Activated CD4-positive, alpha-beta T cell treated with anti-CD3 and anti-CD28 coated beads, Interleukin-2, amount 50 U/mL, for 24 hours (primary cell): ENCODE measurements at regions not wholly inside any gene's neighbourhood (a gene's known extent, or its start where the extent isn't known, plus 50 kb on each side); places are given as distances from the start of the nearest gene placed in this dataset.
"Not testable (repeated sequence)": the region's sequence is repeated elsewhere in the genome, so short reads cannot be mapped to it uniquely, and the experiment has no call there.

Experiments
- DNase-seq, 2 donors: peaks; one replicate each; pipeline ENCODE4 v3.0.0-alpha.2; 2020; ENCODE audit warnings: low read depth in 1 of 2, low spot score in 1 of 2

DNA sequence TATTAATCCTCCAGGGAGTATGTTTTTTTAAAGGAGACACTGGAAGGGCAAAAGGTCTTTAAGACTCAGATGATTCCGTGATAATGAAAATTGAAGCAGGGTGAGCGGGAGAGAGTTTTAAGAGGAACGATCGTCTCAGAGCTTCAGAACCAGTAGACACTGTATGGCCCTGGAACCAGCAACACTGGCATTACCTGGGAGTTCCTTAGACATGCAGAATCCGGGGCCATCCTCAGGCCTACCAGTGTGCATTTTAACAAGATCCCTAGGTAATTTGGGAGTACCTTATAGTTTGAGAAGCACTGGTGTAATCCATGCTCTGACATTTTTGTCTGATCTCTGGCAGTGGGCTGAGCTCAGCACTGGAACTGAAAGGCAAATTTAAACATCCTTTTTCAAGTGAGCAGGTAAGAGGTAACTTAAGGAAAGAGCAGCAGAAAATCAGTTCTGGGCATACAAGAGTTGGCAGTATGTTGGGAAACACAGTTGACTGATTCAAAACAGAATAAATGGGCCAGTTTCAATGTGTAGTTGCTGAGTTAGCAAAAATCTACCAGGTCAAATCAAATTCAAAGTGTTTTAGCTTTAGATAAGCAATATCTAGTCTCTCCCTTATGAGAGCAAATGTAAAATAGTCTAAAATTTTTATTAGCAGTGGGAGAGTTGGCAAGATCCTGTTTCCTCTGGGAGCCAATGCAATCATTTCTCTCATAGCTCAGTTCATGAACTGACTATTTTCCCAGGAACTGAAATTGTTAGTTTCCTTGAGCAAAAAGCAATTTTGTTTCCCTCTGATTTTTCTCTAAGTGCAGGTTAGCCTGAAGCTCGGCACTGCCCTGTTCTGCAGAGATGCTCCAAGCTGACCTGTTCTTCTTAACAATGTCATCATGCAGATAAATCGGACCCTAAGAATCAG lies 97.2 kb upstream of the ELMO1 start:
- DNase-seq: no peak

DNA sequence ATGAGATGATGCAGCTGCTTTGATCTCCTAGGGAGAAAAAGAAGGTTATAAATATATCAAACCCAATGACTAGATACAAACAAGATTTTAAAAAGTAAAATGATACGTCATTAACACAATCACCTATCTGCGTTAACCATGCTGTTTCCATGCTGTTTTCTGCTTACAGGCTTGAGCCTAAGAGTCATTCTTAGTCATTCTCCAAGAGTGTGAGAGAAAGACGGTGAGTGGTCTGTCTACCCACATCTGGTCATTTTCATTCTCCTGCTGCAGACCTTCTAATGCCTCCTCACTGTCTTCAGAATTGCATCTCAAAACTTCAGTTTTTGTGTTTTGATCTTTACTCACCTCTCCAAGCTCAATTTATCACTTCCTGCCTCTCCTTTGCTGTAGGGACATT lies 98.0 kb upstream of the ELMO1 start:
- no peak for DNase-seq

DNA sequence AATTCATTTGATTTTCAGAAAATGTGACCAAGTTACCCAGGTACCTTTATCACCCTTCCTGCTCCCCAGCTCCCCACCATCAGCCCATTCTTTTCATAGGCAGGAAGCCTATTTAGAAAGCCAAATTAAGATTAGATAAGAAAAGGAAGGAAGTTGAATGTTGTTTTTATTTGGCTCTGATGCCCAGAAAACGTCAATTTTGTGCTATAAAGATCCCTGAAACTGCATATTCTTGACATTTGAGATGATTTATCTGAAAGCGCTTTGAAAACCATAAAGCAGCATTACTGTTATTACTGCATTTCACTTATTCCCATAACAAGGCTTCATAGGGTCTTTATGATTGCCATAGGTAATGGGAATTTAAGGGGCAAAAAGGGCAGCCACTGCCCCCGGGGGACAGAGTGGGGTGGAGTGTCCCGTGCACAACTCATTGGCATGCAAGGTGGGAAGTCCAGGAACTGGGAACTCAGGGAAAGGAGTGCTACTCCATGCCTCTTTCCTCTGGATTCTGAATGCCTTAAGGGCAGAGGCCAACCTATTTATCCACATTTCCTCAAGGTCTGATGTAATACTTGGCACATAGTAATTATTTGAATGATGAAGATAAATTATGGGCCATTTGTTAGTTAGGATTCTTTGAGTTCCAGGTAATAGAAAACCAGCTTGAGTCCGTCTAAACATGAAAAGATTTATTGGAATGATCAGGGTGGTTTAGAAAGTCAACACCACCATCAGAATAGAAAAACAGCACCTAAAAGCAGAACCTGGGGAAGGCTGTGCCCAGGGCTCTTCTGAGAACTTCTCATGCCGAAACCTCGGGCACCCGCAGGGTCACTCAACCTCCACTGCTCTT lies 100.6 kb upstream of the ELMO1 start:
- DNase-seq: no peak

DNA sequence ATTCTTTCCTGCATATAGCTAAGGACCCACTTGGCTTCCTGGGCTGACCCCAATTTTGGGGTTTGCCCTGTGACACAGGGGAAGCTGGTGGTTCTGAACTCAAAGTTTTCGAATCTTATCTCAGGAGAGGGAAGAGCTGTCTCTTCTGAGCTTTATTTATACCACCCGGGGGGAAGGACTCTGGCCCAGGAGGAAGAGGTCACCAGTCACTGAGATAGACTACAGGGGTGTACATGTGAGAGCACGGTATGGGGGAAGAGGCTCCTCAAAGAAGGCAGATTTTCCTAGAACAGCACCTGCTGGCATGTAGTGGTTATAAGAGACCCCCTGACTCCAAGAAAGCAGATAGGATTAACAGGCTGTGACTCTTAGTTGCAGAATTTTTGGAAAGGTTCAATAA lies 101.8 kb upstream of the ELMO1 start:
- no peak for DNase-seq

DNA sequence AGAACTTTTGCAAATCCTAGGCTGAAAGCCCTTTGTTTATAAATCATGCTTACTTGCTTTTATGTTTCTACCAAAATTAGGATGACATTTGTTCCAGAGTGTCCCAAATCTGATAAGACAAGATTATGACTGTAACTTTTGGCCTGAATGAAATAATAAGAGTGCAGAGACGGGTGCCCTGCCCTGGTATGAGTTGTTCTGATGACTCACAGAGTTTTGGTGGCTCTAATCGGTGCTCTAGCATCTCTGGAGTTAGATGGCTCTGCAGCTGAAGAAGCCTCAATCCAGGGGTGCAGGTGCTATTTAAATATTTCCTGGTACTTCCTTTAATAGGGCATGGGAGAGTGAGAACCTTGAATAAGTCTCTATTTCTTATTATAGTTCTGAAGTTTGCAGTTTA lies 102.2 kb upstream of the ELMO1 start:
- DNase-seq: no peak

DNA sequence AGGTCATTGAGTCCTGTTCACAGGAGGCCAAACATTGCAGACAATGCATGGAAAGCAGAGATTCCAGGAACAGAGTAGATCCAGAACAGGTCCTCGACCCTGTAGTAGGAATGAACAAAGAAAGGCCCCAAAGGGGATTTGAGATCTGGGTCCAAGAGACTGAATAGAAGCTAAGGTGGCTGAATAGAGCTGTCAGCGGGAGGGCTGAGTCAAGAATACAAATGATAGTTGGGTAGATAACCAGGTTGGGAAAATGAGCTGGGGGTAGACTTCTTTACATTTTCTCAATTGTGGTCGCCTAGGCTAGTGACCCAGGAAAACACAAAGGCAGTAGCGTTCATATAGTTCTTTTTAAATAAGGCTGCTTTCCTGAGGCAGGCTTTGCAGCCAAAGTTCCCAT lies 103.4 kb upstream of the ELMO1 start:
- DNase-seq: no peak

DNA sequence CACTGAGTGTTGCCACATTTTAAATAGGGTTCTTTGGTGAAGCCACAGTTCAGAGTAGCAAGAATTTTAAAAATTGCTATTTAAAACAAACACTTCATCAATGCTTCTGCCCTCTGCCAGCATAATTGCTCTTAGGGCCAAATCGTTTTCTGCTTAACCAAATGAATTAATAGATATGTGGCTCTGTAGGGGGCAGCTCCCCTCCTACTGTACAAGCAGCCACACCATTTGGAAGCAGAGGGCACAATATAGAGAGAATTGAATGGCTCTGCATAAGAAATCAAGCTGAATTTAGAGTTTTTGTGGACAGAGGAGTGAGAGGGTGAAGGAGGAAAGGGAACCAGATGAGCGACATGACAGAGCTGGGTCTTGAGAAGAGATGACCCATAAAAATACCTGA lies 103.8 kb upstream of the ELMO1 start:
- not testable (repeated sequence) for DNase-seq

DNA sequence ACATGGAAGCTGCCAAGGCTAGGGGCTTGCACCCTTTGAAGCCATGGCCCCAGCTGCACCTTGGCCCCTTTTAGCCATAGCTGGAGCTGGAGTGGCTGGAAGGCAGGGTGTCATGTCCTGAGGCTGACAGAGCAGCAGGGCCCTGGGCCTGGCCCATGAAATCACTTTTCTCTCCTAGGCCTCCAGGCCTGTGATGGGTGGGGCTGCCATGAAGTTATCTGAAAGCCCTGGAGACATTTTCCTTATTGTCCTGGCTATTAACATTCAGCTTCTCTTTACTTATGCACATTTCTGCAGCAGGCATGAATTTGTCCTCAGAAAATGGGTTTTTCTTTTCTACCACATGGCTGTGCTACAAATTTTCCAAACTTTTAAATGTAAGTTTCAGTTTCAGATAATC lies 106.9 kb upstream of the ELMO1 start:
- no peak for DNase-seq

DNA sequence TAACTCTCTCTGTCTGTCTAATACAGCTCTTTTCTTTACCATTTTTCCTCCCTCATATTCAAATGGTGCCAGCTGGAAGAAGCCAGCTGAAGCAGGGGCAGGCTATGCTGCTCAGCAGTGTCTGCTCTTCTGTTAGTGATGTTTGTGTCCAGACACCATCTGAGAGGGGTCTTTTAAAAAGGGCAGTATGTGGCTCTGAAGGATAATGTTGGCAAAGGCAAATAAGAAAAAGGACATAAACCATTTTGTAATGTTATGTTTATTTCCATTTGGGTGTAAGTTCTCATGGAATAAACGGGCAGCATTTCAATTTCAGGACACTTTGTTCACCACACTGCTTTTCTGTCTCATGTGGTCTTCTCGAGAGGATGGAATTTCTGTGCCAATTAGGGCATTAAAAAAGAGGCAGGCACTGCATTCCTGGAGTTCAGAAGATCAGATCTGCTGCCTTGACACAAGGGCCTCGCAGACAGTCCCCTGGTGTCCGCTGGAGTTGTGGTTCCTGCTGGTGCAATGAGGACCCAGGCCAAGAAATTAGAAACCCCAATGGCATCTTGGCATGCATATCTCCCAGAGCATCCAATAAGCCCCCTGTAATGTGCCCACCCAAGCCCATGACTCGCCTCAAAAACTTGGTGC lies 109.0 kb upstream of the ELMO1 start:
- DNase-seq: no peak

DNA sequence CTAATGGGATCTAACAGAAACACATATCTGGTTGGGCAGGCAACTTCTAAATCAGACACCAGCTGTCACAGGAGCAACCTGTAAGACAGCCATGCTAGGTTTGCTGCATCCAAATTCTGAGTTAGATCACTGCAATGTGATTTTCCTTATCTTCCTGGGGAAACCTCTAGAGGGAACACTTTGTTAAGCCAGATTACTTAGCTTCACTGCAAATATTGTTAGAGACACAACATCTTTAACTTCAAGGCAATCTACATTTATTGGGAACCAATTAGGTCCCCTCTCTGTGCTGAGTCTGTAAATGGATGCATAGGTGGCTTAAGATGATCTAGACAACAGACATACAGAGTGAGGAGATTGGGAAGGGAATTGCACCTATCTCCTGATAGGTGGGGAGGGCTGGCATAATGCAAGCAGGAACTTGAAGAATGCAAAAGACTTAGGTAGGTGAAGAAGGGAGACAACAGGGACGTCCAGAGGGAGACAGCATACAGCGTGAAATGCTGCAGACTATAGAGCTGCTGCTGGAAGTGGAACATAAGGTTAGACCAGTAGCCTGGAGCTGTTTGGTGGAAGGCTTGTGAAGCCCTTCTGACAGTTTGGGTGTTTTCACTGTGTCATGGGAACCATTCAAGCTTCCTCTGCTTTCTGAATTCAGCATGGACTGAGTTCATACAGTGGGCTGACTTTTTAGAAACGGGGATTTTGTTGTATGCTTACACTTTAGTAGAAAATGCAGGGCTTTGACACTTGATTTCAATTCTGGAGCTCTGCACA lies 109.8 kb upstream of the ELMO1 start:
- no peak for DNase-seq

DNA sequence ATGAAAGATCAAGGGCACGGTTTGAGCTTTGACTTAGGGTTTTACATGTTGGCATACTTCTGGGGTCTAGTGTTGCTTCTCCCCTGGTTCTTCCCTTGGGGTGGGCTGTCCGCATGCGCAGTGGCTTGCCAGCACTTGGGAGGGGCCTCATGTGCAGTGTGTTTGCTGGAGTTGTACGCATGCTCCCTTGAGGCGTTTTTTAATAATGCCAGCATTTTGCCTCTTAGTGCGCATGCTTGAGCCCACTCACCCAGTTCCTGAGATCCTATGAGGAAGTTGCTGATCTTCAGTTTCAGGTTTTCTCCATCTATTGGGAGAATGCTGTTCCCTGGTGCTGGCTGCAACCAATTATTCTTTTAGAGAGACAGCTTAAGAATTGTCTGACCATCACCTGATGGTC lies 113.4 kb upstream of the GPR141 start:
- no peak for DNase-seq

DNA sequence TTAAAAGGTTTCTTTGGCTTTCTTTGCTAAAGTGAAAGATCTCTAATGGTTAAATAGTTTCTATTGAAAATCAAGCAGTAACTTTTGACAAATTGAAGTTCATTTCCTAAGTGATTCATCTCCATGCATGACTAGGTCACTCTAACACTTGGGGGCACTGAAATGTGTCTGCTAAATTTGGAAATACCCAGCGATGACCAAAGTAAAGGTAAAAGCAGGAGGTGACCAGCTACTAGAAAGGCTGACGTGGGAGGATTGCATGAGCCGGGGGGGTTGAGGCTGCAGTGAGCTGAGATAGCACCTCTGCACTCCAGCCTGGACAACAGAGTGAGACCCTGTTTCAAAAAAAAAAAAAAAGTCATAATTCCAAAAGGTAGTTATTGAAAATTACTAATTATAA lies 111.8 kb upstream of the GPR141 start:
- DNase-seq: no peak

DNA sequence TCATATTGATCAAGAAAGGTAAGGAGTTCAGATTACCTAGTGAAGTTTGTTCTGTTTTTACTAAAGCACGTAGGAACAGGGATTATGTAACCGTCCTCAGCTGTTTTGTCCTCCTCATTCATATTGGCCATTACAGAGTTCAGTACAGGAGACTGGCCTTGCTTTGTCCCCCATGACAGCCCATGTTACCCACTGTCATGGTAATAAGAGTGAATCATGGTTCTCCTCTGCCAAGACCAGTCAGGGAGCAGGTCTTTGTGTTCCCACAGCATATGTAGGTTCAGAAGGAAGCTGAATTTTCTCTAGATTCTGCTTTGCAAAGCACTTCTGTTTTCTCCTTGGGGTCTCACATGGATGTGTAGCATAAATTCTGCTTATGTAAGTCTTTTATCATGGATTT lies 106.2 kb upstream of the GPR141 start:
- DNase-seq: no peak

DNA sequence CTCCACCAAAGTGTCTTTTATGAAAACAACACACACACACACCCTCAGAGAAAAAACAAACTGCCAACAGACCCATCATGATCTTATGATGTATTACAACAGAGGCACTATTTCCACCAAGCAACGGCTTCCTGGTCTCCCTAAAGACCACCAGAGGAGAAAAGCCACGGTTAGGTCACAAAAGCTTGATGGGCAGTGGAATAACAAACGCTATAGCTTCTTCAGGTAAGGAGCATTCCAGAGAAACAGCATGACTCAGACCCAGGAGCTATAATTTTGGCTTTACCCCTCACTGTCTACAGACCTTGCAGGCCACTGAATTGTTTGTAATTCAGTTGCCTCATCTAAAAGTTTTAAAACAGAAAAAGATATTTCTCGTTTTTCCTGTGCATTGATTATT lies 105.7 kb upstream of the GPR141 start:
- DNase-seq: no peak

DNA sequence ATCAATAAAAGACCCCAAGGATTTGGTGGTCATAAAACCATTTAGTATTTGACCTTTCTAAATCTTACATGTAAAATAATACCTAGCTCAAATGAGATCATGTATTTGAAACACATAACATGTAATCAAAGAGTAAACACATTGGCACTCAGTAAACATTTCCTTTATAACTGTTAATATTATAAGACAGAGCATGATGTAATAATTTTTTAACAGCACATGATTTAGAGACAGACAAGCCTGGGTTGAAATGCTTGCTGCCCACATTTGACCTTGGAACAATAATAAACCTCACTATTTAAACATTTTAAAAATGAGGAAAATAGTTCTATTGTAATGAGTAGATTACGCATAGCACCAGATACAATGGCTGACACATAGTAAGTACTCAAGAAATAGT lies 105.2 kb upstream of the GPR141 start:
- DNase-seq: no peak

DNA sequence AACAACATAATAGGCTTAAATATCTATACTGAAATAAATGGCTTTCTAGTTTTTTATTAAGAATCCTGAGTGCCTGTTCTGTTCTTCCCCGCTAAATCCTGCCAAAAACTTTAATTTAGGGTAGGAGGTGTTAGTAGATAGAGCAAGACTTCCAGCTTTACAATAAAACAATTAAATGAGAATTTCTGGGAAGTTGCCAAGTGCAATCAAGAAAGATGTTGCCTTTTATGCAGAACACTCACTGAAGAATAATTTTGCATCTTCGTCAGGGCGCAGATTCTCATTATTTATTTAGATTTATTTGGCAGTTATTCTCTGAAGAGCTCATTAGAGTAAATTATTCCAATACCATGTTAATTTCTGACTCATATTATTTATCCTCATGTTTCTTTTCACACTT lies 103.2 kb upstream of the GPR141 start:
- no peak for DNase-seq

DNA sequence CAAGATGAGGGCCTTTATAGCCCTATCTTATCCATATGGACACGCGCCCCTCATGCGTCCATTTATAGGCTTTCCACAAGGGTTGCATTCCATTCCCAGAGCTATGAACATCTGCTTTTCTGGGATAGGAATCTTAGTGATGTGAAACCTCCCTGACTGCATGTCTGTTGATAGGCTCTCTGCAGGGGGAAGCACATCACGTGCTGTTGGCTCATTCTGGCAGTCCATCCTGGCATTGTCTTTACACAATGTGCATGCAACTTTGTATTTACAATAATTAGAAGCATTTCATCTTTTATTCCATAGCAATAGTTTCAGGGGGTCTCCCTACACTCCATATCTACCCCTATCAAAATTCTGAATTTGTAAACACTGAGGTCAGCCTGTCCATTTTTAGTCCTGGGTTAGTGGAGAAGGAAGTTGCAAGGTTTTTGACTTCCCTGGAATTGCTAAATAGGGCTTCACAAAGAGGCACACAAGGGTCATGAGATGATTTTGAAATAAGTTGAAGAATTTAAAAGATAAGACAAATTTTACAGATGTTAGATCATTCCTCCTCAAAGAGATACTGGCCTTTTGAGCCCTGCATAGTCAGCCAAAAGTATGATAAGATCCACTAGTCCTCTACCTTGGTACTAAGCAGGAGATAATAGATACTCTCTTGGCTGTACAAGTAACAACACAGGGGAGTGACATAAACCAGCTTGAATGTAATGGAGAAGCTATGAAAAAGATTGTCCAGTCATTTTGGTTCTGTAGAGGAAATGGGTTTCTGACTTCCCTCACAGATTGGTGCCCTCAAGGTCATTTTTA lies 98.7 kb upstream of the GPR141 start:
- not testable (repeated sequence) for DNase-seq

DNA sequence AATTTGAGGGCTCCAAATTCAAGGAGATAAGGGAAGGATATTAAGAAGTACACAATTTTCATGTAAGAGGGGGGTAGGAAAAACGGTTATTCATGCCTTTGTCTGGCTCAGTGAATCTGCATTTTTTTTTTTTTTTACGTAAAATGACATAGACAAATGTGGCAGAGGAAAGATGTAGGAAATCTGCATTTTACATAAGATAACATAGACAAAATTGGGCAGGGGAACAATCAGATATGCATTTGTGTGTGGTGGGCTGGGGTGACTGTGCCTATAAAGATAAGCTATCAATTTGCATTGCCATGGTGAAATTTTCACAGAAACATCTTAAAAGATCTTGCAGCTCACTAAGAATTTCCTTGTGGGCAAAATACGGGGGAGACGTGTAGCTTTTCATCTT lies 92.7 kb upstream of the GPR141 start:
- no peak for DNase-seq

DNA sequence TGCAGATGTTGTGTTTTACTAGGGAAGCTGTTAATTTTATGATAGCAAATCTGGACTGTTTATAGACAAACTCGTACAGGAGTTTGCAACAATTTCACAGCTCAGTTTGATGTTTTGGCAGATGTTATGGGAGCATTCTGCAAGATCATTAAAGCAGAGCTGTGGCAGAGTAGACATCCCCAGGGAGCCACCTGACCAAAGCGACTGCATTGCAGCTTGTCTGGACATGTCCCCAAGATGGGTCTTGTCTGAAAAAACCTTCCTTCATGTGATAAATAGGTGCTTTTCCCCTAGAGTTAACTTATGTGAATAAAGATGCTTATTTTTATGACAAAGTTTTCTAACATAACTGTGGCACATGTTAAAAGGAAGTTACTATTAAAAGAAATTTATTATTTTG lies 91.2 kb upstream of the GPR141 start:
- DNase-seq: no peak

DNA sequence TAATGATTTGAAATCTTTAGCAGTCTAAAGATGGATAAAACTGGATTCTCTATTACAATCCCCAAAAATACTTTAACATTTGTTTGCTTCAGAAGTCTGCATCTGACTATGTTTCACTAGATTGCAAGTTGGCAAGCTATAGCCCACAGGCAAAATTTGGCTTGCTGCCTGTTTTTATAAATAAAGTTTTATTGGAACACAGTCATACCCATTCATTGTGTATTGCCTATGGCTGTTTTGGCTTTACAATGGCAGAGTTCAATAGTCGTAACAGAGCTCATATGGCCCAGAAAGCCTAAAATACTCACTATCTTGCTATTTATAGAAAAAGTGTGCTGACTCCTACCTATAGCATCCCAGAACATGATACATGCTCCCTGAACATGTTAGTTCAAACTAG lies 89.0 kb upstream of the GPR141 start:
- DNase-seq: no peak
